Astrocyte (in vitro differentiated cells and primary cell): ENCODE measurements at regions not wholly inside any gene's neighbourhood (a gene's known extent, or its start where the extent isn't known, plus 50 kb on each side); places are given as distances from the start of the nearest gene placed in this dataset.

Experiments used
- DNase-seq: peaks from one replicate; pipeline ENCODE4 v3.0.0-alpha.2; 2010; ENCODE audit warnings: low read depth
- FAIRE-seq: peaks from 2 replicates; lab custom pipeline; 2011; peaks lifted over from hg19 to GRCh38; lab: Jason Lieb, UNC
- H2AFZ ChIP-seq: 2 replicates; pipeline ENCODE4 v1.6.0; 2012; ENCODE audit warnings: low read depth, low read length, inconsistent platforms
- H3K27ac ChIP-seq: 2 replicates; pipeline ENCODE4 v1.5.1; 2011; ENCODE audit warnings: low read depth, low read length, inconsistent platforms
- H3K27me3 ChIP-seq: 2 replicates; pipeline ENCODE4 v1.6.0; 2011; ENCODE audit warnings: low read length, inconsistent platforms; ENCODE audit not compliant: insufficient read depth
- H3K36me3 ChIP-seq: 2 replicates; pipeline ENCODE4 v1.5.1; 2011; ENCODE audit warnings: low read length, inconsistent platforms; ENCODE audit not compliant: insufficient read depth
- H3K4me1 ChIP-seq: 2 replicates; pipeline ENCODE4 v1.5.1; 2011; ENCODE audit warnings: low read length, inconsistent platforms; ENCODE audit not compliant: insufficient read depth
- H3K4me2 ChIP-seq: 2 replicates; pipeline ENCODE4 v1.6.0; 2012; ENCODE audit warnings: low read length, inconsistent platforms
- H3K4me3 ChIP-seq: 2 replicates; pipeline ENCODE4 v1.5.1; 2011; ENCODE audit warnings: low read depth, mild to moderate bottlenecking, low read length, inconsistent platforms; ENCODE audit not compliant: insufficient read depth
- H3K79me2 ChIP-seq: 2 replicates; pipeline ENCODE4 v1.6.0; 2012; ENCODE audit warnings: mild to moderate bottlenecking, low read length, inconsistent platforms; ENCODE audit not compliant: insufficient read depth
- H3K9ac ChIP-seq: 2 replicates; pipeline ENCODE4 v1.6.0; 2012; ENCODE audit warnings: mild to moderate bottlenecking, low read length, inconsistent platforms
- H3K9me3 ChIP-seq: 2 replicates; pipeline ENCODE4 v1.5.1; 2012; ENCODE audit warnings: low read depth, mild to moderate bottlenecking, low read length, inconsistent platforms; ENCODE audit not compliant: insufficient read depth
- H4K20me1 ChIP-seq: 2 replicates; pipeline ENCODE4 v1.6.0; 2012; ENCODE audit warnings: low read length, inconsistent platforms; ENCODE audit not compliant: insufficient read depth
- H3K27ac Mint-ChIP-seq: one replicate; pipeline ENCODE4 v1.8.0; 2021; ENCODE audit warnings: mild to moderate bottlenecking, mixed read lengths; ENCODE audit not compliant: unreplicated experiment
- H3K27me3 Mint-ChIP-seq: one replicate; pipeline ENCODE4 v1.8.0; 2021; ENCODE audit warnings: low read depth, mixed read lengths; ENCODE audit not compliant: unreplicated experiment
- H3K36me3 Mint-ChIP-seq: one replicate; pipeline ENCODE4 v1.8.0; 2021; ENCODE audit warnings: low read depth, mixed read lengths; ENCODE audit not compliant: unreplicated experiment
- H3K4me1 Mint-ChIP-seq: one replicate; pipeline ENCODE4 v1.8.0; 2021; ENCODE audit warnings: low read depth, mixed read lengths; ENCODE audit not compliant: unreplicated experiment
- H3K4me3 Mint-ChIP-seq: one replicate; pipeline ENCODE4 v1.8.0; 2021; ENCODE audit warnings: mild to moderate bottlenecking, moderate library complexity, mixed read lengths; ENCODE audit not compliant: unreplicated experiment
- H3K9me3 Mint-ChIP-seq: one replicate; pipeline ENCODE4 v1.8.0; 2021; ENCODE audit warnings: mild to moderate bottlenecking, mixed read lengths; ENCODE audit not compliant: unreplicated experiment
- EZH2 ChIP-seq: IDR thresholded peaks from 2 replicates; pipeline ENCODE4 v1.6.1; 2012; ENCODE audit warnings: mild to moderate bottlenecking, low read length, inconsistent platforms; ENCODE audit not compliant: insufficient read depth
- TF ChIP-seq, protein P1 (sequence below): IDR thresholded peaks from 2 replicates; pipeline ENCODE4 v1.5.1; 2011; ENCODE audit warnings: low read depth, mild to moderate bottlenecking, inconsistent platforms, low read length, moderate library complexity; ENCODE audit not compliant: insufficient read depth

DNA sequence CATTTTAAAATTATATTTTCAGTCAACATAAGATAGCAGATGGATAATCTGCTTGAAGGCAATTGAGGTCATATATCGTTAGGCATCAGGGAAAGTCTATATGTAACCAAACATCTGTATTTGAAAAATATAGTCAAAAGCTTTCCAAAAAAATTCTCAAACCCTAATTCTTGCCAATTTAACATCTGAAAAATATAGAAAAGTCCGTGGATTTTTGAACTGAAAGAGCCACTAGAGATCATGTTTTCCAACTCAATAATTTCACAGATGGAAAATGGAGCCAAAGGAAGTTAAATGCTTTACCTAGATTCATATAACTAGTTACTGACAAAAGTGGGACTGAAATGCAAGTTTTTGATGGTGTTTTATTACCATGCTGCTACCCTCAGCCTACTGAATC lies 185.1 kb upstream of the ZNF804A start:
- Mint-ChIP-seq H3K4me1 (no peaks in the 10 kb centered on the region), H3K9me3 (no peaks in the 10 kb centered on the region), H3K27ac (no peak overlapping the region), H3K4me3 (no peak overlapping the region), H3K27me3 (no peaks in the 10 kb centered on the region), H3K36me3 (no peaks in the 10 kb centered on the region)
- DNase-seq (no peak), FAIRE-seq (no peak)
- H3K4me2 ChIP-seq, result no peak overlapping the region
- no peaks in the 10 kb centered on the region for H3K36me3 ChIP-seq
- no peak overlapping the region for H3K4me3 ChIP-seq
- no peaks in the 10 kb centered on the region for H3K4me1 ChIP-seq
- no peak for TF ChIP-seq EZH2
- TF ChIP-seq, protein P1, sequence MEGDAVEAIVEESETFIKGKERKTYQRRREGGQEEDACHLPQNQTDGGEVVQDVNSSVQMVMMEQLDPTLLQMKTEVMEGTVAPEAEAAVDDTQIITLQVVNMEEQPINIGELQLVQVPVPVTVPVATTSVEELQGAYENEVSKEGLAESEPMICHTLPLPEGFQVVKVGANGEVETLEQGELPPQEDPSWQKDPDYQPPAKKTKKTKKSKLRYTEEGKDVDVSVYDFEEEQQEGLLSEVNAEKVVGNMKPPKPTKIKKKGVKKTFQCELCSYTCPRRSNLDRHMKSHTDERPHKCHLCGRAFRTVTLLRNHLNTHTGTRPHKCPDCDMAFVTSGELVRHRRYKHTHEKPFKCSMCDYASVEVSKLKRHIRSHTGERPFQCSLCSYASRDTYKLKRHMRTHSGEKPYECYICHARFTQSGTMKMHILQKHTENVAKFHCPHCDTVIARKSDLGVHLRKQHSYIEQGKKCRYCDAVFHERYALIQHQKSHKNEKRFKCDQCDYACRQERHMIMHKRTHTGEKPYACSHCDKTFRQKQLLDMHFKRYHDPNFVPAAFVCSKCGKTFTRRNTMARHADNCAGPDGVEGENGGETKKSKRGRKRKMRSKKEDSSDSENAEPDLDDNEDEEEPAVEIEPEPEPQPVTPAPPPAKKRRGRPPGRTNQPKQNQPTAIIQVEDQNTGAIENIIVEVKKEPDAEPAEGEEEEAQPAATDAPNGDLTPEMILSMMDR, result no peak
- no peaks in the 10 kb centered on the region for H4K20me1 ChIP-seq
- no peaks in the 10 kb centered on the region for H3K79me2 ChIP-seq
- no peaks in the 10 kb centered on the region for H3K9me3 ChIP-seq
- no peaks in the 10 kb centered on the region for H3K27me3 ChIP-seq
- H3K27ac ChIP-seq, result no peak overlapping the region
- no peak overlapping the region for H3K9ac ChIP-seq
- H2AFZ ChIP-seq, result no peak overlapping the region

DNA sequence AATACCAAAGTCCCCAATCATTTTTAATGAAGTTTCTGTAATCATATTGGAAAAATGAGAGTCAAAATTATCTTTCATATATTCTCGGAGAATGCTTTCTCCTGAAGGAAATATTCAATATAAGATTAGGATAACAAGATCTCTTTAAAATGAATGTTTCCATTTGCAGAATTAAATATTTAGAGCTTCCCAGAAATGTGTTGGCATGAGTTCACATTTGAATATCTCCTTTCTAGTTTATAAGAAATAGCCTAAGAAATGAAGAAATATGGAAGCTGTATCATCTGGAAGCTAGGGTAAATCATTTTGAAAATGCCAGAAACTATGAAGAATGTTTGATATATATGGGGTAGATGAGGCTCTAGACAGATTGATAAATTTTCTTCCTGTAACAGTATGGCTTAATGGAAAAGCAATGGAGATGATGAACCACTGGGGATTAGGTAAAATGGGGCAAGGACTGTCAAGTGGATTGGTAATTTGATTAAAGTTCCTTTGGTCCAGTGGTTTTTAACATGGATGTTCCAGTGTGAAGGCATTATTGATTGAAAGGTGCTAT lies 184.6 kb upstream of the ZNF804A start:
- H3K4me3 Mint-ChIP-seq, result no peak overlapping the region
- TF ChIP-seq, protein P1, result no peak
- no peak for TF ChIP-seq EZH2
- Histone ChIP-seq H3K27ac (no peak overlapping the region), H2AFZ (no peak overlapping the region), H3K4me3 (no peak overlapping the region), H3K79me2 (no peaks in the 10 kb centered on the region), H3K27me3 (no peaks in the 10 kb centered on the region), H3K4me1 (no peaks in the 10 kb centered on the region), H3K9me3 (no peaks in the 10 kb centered on the region), H4K20me1 (no peaks in the 10 kb centered on the region), H3K4me2 (no peak overlapping the region), H3K36me3 (no peaks in the 10 kb centered on the region), H3K9ac (no peak overlapping the region)
- FAIRE-seq, result no peak
- H3K9me3 Mint-ChIP-seq, result no peaks in the 10 kb centered on the region
- no peaks in the 10 kb centered on the region for H3K4me1 Mint-ChIP-seq
- DNase-seq, result no peak
- no peaks in the 10 kb centered on the region for H3K27me3 Mint-ChIP-seq
- no peak overlapping the region for H3K27ac Mint-ChIP-seq
- H3K36me3 Mint-ChIP-seq, result no peaks in the 10 kb centered on the region

DNA sequence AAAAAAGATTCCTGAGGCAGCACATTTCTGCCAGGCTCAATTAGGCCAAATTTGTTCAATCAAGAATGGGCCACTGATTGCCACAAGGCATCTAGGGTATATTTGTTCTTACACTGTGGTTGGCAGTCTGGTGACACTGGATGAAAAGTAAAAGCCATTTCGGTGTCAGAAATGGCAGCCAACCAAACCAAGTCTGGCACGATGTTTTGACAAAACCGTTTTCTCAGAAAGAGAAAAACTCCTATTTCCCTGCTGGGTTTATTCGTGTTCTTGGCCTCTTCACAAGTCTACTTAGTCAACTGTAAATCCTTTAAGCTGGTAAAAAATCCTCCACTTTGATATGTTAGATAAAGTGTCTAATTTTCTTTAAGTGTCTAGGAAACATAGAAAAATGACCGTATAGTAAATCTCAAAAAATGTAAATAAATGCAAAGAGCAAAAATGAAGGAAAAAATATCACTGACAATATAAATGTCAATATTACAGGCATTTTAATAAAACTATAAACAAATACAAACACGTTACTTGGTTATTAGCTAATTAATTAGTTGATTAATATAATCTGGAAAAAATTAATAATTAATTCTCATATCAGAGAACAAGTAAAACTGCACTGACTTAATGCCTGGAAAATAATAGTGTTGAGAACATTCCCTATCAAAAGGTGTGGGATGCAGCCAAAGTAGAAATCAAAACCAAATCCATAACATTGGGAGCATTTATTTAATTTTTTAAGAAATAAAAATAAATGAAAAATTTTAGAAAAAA lies 182.0 kb upstream of the ZNF804A start:
- Histone ChIP-seq H3K27ac (no peak overlapping the region), H3K36me3 (no peaks in the 10 kb centered on the region), H3K9me3 (no peaks in the 10 kb centered on the region), H4K20me1 (no peaks in the 10 kb centered on the region), H2AFZ (no peak overlapping the region), H3K4me1 (no peaks in the 10 kb centered on the region), H3K9ac (no peak overlapping the region), H3K79me2 (no peaks in the 10 kb centered on the region), H3K4me3 (no peak overlapping the region), H3K27me3 (no peaks in the 10 kb centered on the region), H3K4me2 (no peak overlapping the region)
- Mint-ChIP-seq H3K27me3 (no peaks in the 10 kb centered on the region), H3K27ac (no peak overlapping the region), H3K4me1 (no peaks in the 10 kb centered on the region), H3K9me3 (no peaks in the 10 kb centered on the region), H3K36me3 (no peaks in the 10 kb centered on the region), H3K4me3 (no peak overlapping the region)
- DNase-seq (no peak), FAIRE-seq (no peak)
- no peak for TF ChIP-seq EZH2
- TF ChIP-seq, protein P1, result no peak
